Right atrium auricular region (tissue), 2 donors: ENCODE measurements at regions not wholly inside any gene's neighbourhood (a gene's known extent, or its start where the extent isn't known, plus 50 kb on each side); places are given as distances from the start of the nearest gene placed in this dataset.

Experiments used
- DNase-seq: peaks from one replicate; pipeline ENCODE4 v3.0.0-alpha.2; 2019; ENCODE audit warnings: low spot score
- H3K27ac ChIP-seq, 2 donors: fragments of 200-600 bp; sonication (generic); 1 replicate in 1 of 2; 2 replicates in 1 of 2; pipeline ENCODE4 v1.5.1; 2016 to 2019
- H3K27me3 ChIP-seq, 2 donors: fragments of 200-600 bp; sonication (generic); one replicate each; pipeline versions ENCODE4 v1.5.1 to v1.6.0; 2017 to 2019
- H3K36me3 ChIP-seq: fragments of 200-600 bp; sonication (generic); one replicate; pipeline ENCODE4 v1.5.1; 2016
- H3K4me1 ChIP-seq, 2 donors: fragments of 200-600 bp; sonication (generic); one replicate each; pipeline versions ENCODE4 v1.5.1 to v1.6.0; 2017 to 2019
- H3K4me3 ChIP-seq, 2 donors: fragments of 200-600 bp; sonication (generic); 1 replicate in 1 of 2; 2 replicates in 1 of 2; pipeline ENCODE4 v1.5.1; 2017 to 2019; ENCODE audit warnings: mild to moderate bottlenecking in 1 of 2, moderate library complexity in 1 of 2
- H3K9me3 ChIP-seq, 2 donors: fragments of 200-600 bp; sonication (generic); one replicate each; pipeline ENCODE4 v1.5.1; 2019
- CTCF ChIP-seq, 2 donors: fragments of 200-600 bp; sonication (generic); IDR thresholded peaks; one replicate each; pipeline ENCODE4 v1.5.1; 2019; ENCODE audit warnings: antibody characterized with exemption in 2 of 2

GRCh38 chr21:15242906-15243305 lies 178.1 kb upstream of the NRIP1 start:
- Histone ChIP-seq H3K4me3 (no peak overlapping the region), H3K27me3 (no peaks in the 10 kb centered on the region), H3K36me3 (no peaks in the 10 kb centered on the region), H3K27ac (no peak overlapping the region), H3K9me3 (no peaks in the 10 kb centered on the region), H3K4me1 (no peaks in the 10 kb centered on the region)
- TF ChIP-seq CTCF (IDR thresholded peaks at IDR 0.05), result no peak
- no peak for DNase-seq

- H3K27me3 ChIP-seq, result no peaks in the 10 kb centered on the region
- no peak for TF ChIP-seq CTCF (IDR thresholded peaks at IDR 0.05)
- H3K9me3 ChIP-seq, result no peaks in the 10 kb centered on the region
- H3K4me1 ChIP-seq, result no peaks in the 10 kb centered on the region
- H3K4me3 ChIP-seq, result no peak overlapping the region
- no peak overlapping the region for H3K27ac ChIP-seq
- H3K36me3 ChIP-seq, result no peaks in the 10 kb centered on the region
- DNase-seq, result no peak
Measured at GRCh38 chr21:15243406-15243805, 178.6 kb upstream of the NRIP1 start.

- Histone ChIP-seq H3K9me3 (no peaks in the 10 kb centered on the region), H3K27me3 (no peaks in the 10 kb centered on the region), H3K4me1 (no peaks in the 10 kb centered on the region), H3K4me3 (no peak overlapping the region), H3K27ac (no peak overlapping the region), H3K36me3 (no peaks in the 10 kb centered on the region)
- no peak for DNase-seq
- no peak for TF ChIP-seq CTCF (IDR thresholded peaks at IDR 0.05)
Measured at GRCh38 chr21:15247613-15248012, 182.8 kb upstream of the NRIP1 start.

GRCh38 chr21:15249285-15249993 lies 184.6 kb upstream of the NRIP1 start:
- H3K27ac ChIP-seq, result no peak overlapping the region
- DNase-seq, result no peak
- TF ChIP-seq CTCF (IDR thresholded peaks at IDR 0.05), result no peak
- H3K9me3 ChIP-seq, result no peaks in the 10 kb centered on the region
- H3K36me3 ChIP-seq, result no peaks in the 10 kb centered on the region
- no peak overlapping the region for H3K4me3 ChIP-seq
- H3K27me3 ChIP-seq, result no peaks in the 10 kb centered on the region
- no peaks in the 10 kb centered on the region for H3K4me1 ChIP-seq

GRCh38 chr21:15250384-15250783 lies 185.6 kb upstream of the NRIP1 start:
- Histone ChIP-seq H3K4me1 (no peaks in the 10 kb centered on the region), H3K27ac (no peak overlapping the region), H3K27me3 (no peaks in the 10 kb centered on the region), H3K36me3 (no peaks in the 10 kb centered on the region), H3K4me3 (no peak overlapping the region), H3K9me3 (no peaks in the 10 kb centered on the region)
- no peak for TF ChIP-seq CTCF (IDR thresholded peaks at IDR 0.05)
- DNase-seq, result no peak

- DNase-seq, result no peak
- no peaks in the 10 kb centered on the region for H3K27me3 ChIP-seq
Measured at GRCh38 chr21:15252431-15252830, 187.6 kb upstream of the NRIP1 start.

More at GRCh38 chr21:15252431-15252830, 187.6 kb upstream of the NRIP1 start:
- H3K9me3 ChIP-seq, result no peaks in the 10 kb centered on the region
- no peaks in the 10 kb centered on the region for H3K4me1 ChIP-seq
- no peak overlapping the region for H3K4me3 ChIP-seq
- H3K27ac ChIP-seq, result no peak overlapping the region
- no peaks in the 10 kb centered on the region for H3K36me3 ChIP-seq
- TF ChIP-seq CTCF (IDR thresholded peaks at IDR 0.05), result no peak
